Neural crest cell (in vitro differentiated cells): ENCODE measurements at regions not wholly inside any gene's neighbourhood (a gene's known extent, or its start where the extent isn't known, plus 50 kb on each side); places are given as distances from the start of the nearest gene placed in this dataset.
A peak's percentile ranks its signal among the peaks of the same experiment; 100 is the strongest.

Experiments used
- DNase-seq: peaks from one replicate; pipeline ENCODE4 v3.0.0; 2021; ENCODE audit warnings: low read depth, mixed read lengths, low spot score
- H3K27ac Mint-ChIP-seq: one replicate; pipeline ENCODE4 v1.8.0; 2021; ENCODE audit warnings: mild to moderate bottlenecking, mixed read lengths; ENCODE audit not compliant: unreplicated experiment
- H3K27me3 Mint-ChIP-seq: 2 replicates; pipeline ENCODE4 v1.8.0; 2021; ENCODE audit warnings: low read depth, mild to moderate bottlenecking, mixed read lengths
- H3K36me3 Mint-ChIP-seq: 2 replicates; pipeline ENCODE4 v1.8.0; 2021; ENCODE audit warnings: low read depth, mild to moderate bottlenecking, mixed read lengths
- H3K4me1 Mint-ChIP-seq: 2 replicates; pipeline ENCODE4 v1.8.0; 2021; ENCODE audit warnings: mixed read lengths
- H3K4me3 Mint-ChIP-seq: one replicate; pipeline ENCODE4 v1.8.0; 2021; ENCODE audit warnings: mild to moderate bottlenecking, mixed read lengths
- H3K9me3 Mint-ChIP-seq: 2 replicates; pipeline ENCODE4 v1.8.0; 2021; ENCODE audit warnings: mixed read lengths
- CTCF ChIP-seq: fragments of 200-600 bp; sonication (generic); conservative IDR thresholded peaks from 2 replicates; pipeline ENCODE4 v1.5.0; 2021; ENCODE audit warnings: antibody characterized with exemption, mild to moderate bottlenecking

DNA sequence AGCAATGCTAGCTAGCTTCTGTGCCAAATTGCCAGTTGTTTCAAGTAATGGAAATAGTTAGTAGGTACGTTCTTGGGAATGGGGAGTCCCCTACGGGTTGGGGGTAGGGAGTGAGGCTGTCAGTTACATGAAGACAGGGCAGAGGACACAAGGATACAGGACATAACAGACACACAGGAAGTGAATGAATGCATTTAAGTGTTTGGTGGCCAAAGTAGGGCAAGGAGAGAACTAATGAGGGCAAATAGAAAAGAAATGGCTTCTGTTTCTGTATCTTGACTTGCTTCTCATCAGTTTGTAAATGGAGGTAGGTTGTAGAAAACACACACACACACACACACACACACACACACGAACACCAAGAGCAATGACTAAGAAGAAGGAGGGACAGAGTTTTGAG is 142.2 kb downstream of the S1PR1 start:
- Mint-ChIP-seq H3K4me1 (no peaks in the 10 kb centered on the region), H3K36me3 (no peaks in the 10 kb centered on the region), H3K27me3 (no peaks in the 10 kb centered on the region), H3K27ac (no peak overlapping the region), H3K4me3 (no peak overlapping the region), H3K9me3 (no peaks in the 10 kb centered on the region)
- DNase-seq, result no peak
- no peak for TF ChIP-seq CTCF

DNA sequence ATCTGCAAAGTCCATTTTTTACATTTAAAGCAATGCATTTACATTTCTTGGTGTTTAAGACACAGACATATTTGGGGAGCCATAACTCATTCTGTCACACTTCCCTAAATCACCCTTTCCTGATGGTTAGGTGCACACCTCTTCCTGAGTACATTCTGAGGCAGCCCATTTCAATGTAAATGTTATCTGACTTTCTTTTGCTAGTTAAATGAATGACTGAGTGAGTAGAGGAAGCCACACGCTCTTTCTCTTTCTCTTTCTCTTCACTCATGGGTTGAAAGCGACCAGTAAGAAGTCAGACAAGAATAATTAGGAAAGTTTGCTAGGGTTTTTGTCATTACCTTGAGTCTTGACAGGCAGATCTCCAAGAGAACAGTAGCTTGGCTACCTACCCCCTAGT is 143.1 kb downstream of the S1PR1 start:
- no peak overlapping the region for H3K27ac Mint-ChIP-seq

GRCh38 chr1:101382135-101382534 is 145.3 kb downstream of the S1PR1 start:
- peak overlapping the region; percentile 64 for H3K27ac Mint-ChIP-seq
- H3K9me3 Mint-ChIP-seq, result no peaks in the 10 kb centered on the region
- no peak for DNase-seq
- TF ChIP-seq CTCF, result no peak
- H3K4me1 Mint-ChIP-seq, result no peaks in the 10 kb centered on the region
- no peaks in the 10 kb centered on the region for H3K36me3 Mint-ChIP-seq
- H3K4me3 Mint-ChIP-seq, result no peak overlapping the region
- no peaks in the 10 kb centered on the region for H3K27me3 Mint-ChIP-seq

More for the DNA sequence above, 143.1 kb downstream of the S1PR1 start:
- no peak for TF ChIP-seq CTCF
- H3K27me3 Mint-ChIP-seq, result no peaks in the 10 kb centered on the region
- H3K9me3 Mint-ChIP-seq, result no peaks in the 10 kb centered on the region
- DNase-seq, result no peak
- no peak overlapping the region for H3K4me3 Mint-ChIP-seq
- H3K36me3 Mint-ChIP-seq, result no peaks in the 10 kb centered on the region
- no peaks in the 10 kb centered on the region for H3K4me1 Mint-ChIP-seq

GRCh38 chr1:101388904-101389546 is 152.2 kb downstream of the S1PR1 start:
- Mint-ChIP-seq H3K36me3 (peaks cover 2% of the 10 kb centered on the region), H3K27me3 (no peaks in the 10 kb centered on the region), H3K27ac (no peak overlapping the region), H3K4me3 (no peak overlapping the region), H3K4me1 (no peaks in the 10 kb centered on the region), H3K9me3 (peaks cover 7% of the 10 kb centered on the region)
- DNase-seq, result no peak
- no peak for TF ChIP-seq CTCF

DNA sequence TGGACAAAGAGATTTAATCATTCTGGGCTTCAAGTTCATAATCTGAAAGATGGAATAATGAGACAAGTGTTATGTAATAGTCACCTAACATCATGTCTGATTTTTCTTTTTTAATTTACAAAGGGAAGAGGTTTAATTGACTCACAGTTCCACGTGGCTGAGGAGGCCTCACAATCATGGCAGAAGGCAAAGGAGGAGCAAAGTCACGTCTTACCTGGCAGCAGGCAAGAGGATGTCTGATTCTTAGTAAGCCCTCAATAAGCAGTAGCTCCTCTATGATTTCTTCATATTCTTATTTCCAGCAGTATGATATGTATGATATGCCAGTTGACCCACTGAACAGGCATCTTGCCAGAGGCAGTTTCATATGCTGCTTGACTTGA is 152.7 kb downstream of the S1PR1 start:
- Mint-ChIP-seq H3K9me3 (peaks cover 7% of the 10 kb centered on the region), H3K27me3 (no peaks in the 10 kb centered on the region)
- no peak for TF ChIP-seq CTCF

GRCh38 chr1:101392552-101392951 is 155.7 kb downstream of the S1PR1 start:
- H3K4me3 Mint-ChIP-seq, result no peak overlapping the region
- H3K4me1 Mint-ChIP-seq, result no peaks in the 10 kb centered on the region
- no peak for DNase-seq
- no peaks in the 10 kb centered on the region for H3K27me3 Mint-ChIP-seq
- no peak for TF ChIP-seq CTCF
- no peak overlapping the region for H3K27ac Mint-ChIP-seq
- peaks cover 7% of the 10 kb centered on the region for H3K9me3 Mint-ChIP-seq
- peaks cover 2% of the 10 kb centered on the region for H3K36me3 Mint-ChIP-seq

More for the DNA sequence above, 152.7 kb downstream of the S1PR1 start:
- H3K4me3 Mint-ChIP-seq, result no peak overlapping the region
- H3K27ac Mint-ChIP-seq, result no peak overlapping the region
- peaks cover 2% of the 10 kb centered on the region for H3K36me3 Mint-ChIP-seq
- DNase-seq, result no peak
- no peaks in the 10 kb centered on the region for H3K4me1 Mint-ChIP-seq
